COLO668 (cell line): ENCODE measurements at regions not wholly inside any gene's neighbourhood (a gene's known extent, or its start where the extent isn't known, plus 50 kb on each side); places are given as distances from the start of the nearest gene placed in this dataset.

Experiments used
- DNase-seq: peaks from one replicate; lab custom pipeline; 2025; ENCODE audit not compliant: unreplicated experiment; lab: John Stamatoyannopoulos, UW

- DNase-seq = no peak
Observed at GRCh38 chr3:160129459-160130061, 95.7 kb upstream of the C3orf80 start.

GRCh38 chr3:160130071-160130470, 95.2 kb upstream of the C3orf80 start:
- DNase-seq = no peak

- DNase-seq = no peak
Observed at GRCh38 chr3:160130950-160131349, 94.3 kb upstream of the C3orf80 start.

GRCh38 chr3:160132226-160132625, 93.0 kb upstream of the C3orf80 start:
- no peak for DNase-seq

GRCh38 chr3:160133757-160134156, 91.5 kb upstream of the C3orf80 start:
- no peak for DNase-seq

- no peak for DNase-seq
Observed at GRCh38 chr3:160134454-160134853, 90.8 kb upstream of the C3orf80 start.

- DNase-seq = no peak
Observed at GRCh38 chr3:160134964-160135363, 90.3 kb upstream of the C3orf80 start.

- no peak for DNase-seq
Observed at GRCh38 chr3:160135851-160136250, 89.4 kb upstream of the C3orf80 start.

GRCh38 chr3:160136421-160136820, 88.8 kb upstream of the C3orf80 start:
- no peak for DNase-seq

- DNase-seq = no peak
Observed at GRCh38 chr3:160139291-160139690, 85.9 kb upstream of the C3orf80 start.

- DNase-seq = no peak
Observed at GRCh38 chr3:160140756-160141155, 84.5 kb upstream of the C3orf80 start.

- no peak for DNase-seq
Observed at GRCh38 chr3:160141485-160142185, 83.6 kb upstream of the C3orf80 start.

GRCh38 chr3:160143482-160143881, 81.7 kb upstream of the C3orf80 start:
- DNase-seq = no peak

- no peak for DNase-seq
Observed at GRCh38 chr3:160150066-160150465, 75.2 kb upstream of the C3orf80 start.

GRCh38 chr3:160150525-160150924, 74.7 kb upstream of the C3orf80 start:
- no peak for DNase-seq

- DNase-seq = no peak
Observed at GRCh38 chr3:160152638-160153037, 72.6 kb upstream of the C3orf80 start.

GRCh38 chr3:160154033-160154432, 71.2 kb upstream of the C3orf80 start:
- DNase-seq = no peak

- DNase-seq = no peak
Observed at GRCh38 chr3:160154596-160154995, 70.6 kb upstream of the C3orf80 start.

- DNase-seq = no peak
Observed at GRCh38 chr3:160157321-160157720, 67.9 kb upstream of the C3orf80 start.

GRCh38 chr3:160159341-160159740, 65.9 kb upstream of the C3orf80 start:
- no peak for DNase-seq

- no peak for DNase-seq
Observed at GRCh38 chr3:160159806-160160205, 65.4 kb upstream of the C3orf80 start.

GRCh38 chr3:160161921-160162320, 63.3 kb upstream of the C3orf80 start:
- DNase-seq = no peak

- no peak for DNase-seq
Observed at GRCh38 chr3:160162440-160162839, 62.8 kb upstream of the C3orf80 start.
